GM19099 (cell line): ENCODE measurements at regions not wholly inside any gene's neighbourhood (a gene's known extent, or its start where the extent isn't known, plus 50 kb on each side); places are given as distances from the start of the nearest gene placed in this dataset.

Experiments
- POLR2A ChIP-seq: IDR thresholded peaks from 3 replicates; pipeline ENCODE4 v1.6.1; 2011; ENCODE audit warnings: low read depth; ENCODE audit not compliant: insufficient read length; ENCODE audit errors: extremely low read depth

- TF ChIP-seq POLR2A = no peak
Observed at GRCh38 chr1:228972576-228972975, 237.3 kb downstream of the RHOU start.

GRCh38 chr1:228974273-228974672, 239.0 kb downstream of the RHOU start:
- no peak for TF ChIP-seq POLR2A

GRCh38 chr1:228975238-228975907, 240.1 kb downstream of the RHOU start:
- TF ChIP-seq POLR2A = no peak

GRCh38 chr1:228976316-228976715, 241.0 kb downstream of the RHOU start:
- no peak for TF ChIP-seq POLR2A

- no peak for TF ChIP-seq POLR2A
Observed at GRCh38 chr1:228977307-228977706, 242.0 kb downstream of the RHOU start.

- TF ChIP-seq POLR2A = no peak
Observed at GRCh38 chr1:228977741-228978140, 242.5 kb downstream of the RHOU start.

- no peak for TF ChIP-seq POLR2A
Observed at GRCh38 chr1:228978484-228979324, 243.4 kb downstream of the RHOU start.

GRCh38 chr1:228979325-228979699, 244.0 kb downstream of the RHOU start:
- no peak for TF ChIP-seq POLR2A

- TF ChIP-seq POLR2A = no peak
Observed at GRCh38 chr1:228979774-228980173, 244.5 kb downstream of the RHOU start.

GRCh38 chr1:228980232-228980937, 245.1 kb downstream of the RHOU start:
- no peak for TF ChIP-seq POLR2A

- TF ChIP-seq POLR2A = no peak
Observed at GRCh38 chr1:228982637-228983036, 247.4 kb downstream of the RHOU start.

GRCh38 chr1:228983231-228983660, 248.0 kb downstream of the RHOU start:
- TF ChIP-seq POLR2A = no peak

GRCh38 chr1:228983661-228984060, 248.4 kb downstream of the RHOU start:
- no peak for TF ChIP-seq POLR2A

GRCh38 chr1:228984107-228984506, 248.8 kb downstream of the RHOU start:
- TF ChIP-seq POLR2A = no peak
